Body of pancreas (tissue), 4 donors: ENCODE measurements at regions not wholly inside any gene's neighbourhood (a gene's known extent, or its start where the extent isn't known, plus 50 kb on each side); places are given as distances from the start of the nearest gene placed in this dataset.

Experiments used
- POLR2A ChIP-seq, 3 donors: fragments of 450-650 bp; IDR thresholded peaks; one replicate each; pipeline ENCODE4 v1.6.1; 2016; ENCODE audit warnings: antibody characterized with exemption in 3 of 3, mild to moderate bottlenecking in 2 of 3
- TF ChIP-seq, protein P1 (sequence below), 7 experiments: fragments of 450-650 bp in 4 of 7; fragments of 200-600 bp in 3 of 7; sonication (generic) in 3 of 7; IDR thresholded peaks; one replicate each; pipeline ENCODE4 v1.5.1; 2016 to 2019; ENCODE audit warnings: antibody characterized with exemption in 7 of 7

GRCh38 chr7:153276394-153276793 is 516.8 kb downstream of the ACTR3B start:
- TF ChIP-seq, protein P1, sequence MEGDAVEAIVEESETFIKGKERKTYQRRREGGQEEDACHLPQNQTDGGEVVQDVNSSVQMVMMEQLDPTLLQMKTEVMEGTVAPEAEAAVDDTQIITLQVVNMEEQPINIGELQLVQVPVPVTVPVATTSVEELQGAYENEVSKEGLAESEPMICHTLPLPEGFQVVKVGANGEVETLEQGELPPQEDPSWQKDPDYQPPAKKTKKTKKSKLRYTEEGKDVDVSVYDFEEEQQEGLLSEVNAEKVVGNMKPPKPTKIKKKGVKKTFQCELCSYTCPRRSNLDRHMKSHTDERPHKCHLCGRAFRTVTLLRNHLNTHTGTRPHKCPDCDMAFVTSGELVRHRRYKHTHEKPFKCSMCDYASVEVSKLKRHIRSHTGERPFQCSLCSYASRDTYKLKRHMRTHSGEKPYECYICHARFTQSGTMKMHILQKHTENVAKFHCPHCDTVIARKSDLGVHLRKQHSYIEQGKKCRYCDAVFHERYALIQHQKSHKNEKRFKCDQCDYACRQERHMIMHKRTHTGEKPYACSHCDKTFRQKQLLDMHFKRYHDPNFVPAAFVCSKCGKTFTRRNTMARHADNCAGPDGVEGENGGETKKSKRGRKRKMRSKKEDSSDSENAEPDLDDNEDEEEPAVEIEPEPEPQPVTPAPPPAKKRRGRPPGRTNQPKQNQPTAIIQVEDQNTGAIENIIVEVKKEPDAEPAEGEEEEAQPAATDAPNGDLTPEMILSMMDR (IDR thresholded peaks at IDR 0.05), result no peak
- TF ChIP-seq POLR2A (IDR thresholded peaks at IDR 0.05), result no peak
